ENCODE measurements at regions not wholly inside any gene's neighbourhood (a gene's known extent, or its start where the extent isn't known, plus 50 kb on each side); places are given as distances from the start of the nearest gene placed in this dataset.

GRCh38 chr1:9472386-9473031, 66.8 kb upstream of the SLC25A33 start:
- Histone ChIP-seq H3K14ac (ENCODE audit: insufficient read depth, low read length) (no peak overlapping the region), H2BK15ac (ENCODE audit: low read depth, low read length) (no peak overlapping the region), H2BK12ac (ENCODE audit: insufficient read length, low read depth, low read length) (no peak overlapping the region), H3K79me2 (ENCODE audit: insufficient read depth, low read length) (no peaks in the 10 kb centered on the region), H2AK5ac (ENCODE audit: insufficient read length, low read length) (no peak overlapping the region), H3K9ac (ENCODE audit: extremely low read depth, insufficient read length, low read length) (no peak overlapping the region), H3K23me2 (ENCODE audit: insufficient read length, low read depth, low read length, poor library complexity, severe bottlenecking) (no peaks in the 10 kb centered on the region), H3K4me2 (ENCODE audit: insufficient read depth, insufficient read length, low read length) (no peak overlapping the region), H3K23ac (ENCODE audit: insufficient read length, low read depth, low read length) (no peak overlapping the region), H2BK5ac (ENCODE audit: insufficient read length, low read length) (no peak overlapping the region), H3K27me3 (ENCODE audit: insufficient read depth, low read length) (no peaks in the 10 kb centered on the region; the same call in 1 of the 2 replicates), H4K5ac (ENCODE audit: insufficient read length, low read depth, low read length) (no peak overlapping the region), H2AFZ (ENCODE audit: low read length) (no peak overlapping the region), H2BK120ac (ENCODE audit: low read depth, low read length, poor library complexity, severe bottlenecking) (no peak overlapping the region), H3T11ph (ENCODE audit: low read length) (no peak overlapping the region), H4K8ac (replicated peaks; ENCODE audit: insufficient read length, low read depth, low read length) (no peak overlapping the region), H3K56ac (ENCODE audit: insufficient read length, low read depth, low read length) (no peak overlapping the region), H3K18ac (ENCODE audit: insufficient read length, low read depth, low read length) (peak overlapping the region; percentile 17), H4K20me1 (ENCODE audit: control insufficient read depth, insufficient read depth, insufficient read length) (no peaks in the 10 kb centered on the region), H4K91ac (ENCODE audit: insufficient read length, low read depth, low read length) (no peak overlapping the region), H3K4me1 (ENCODE audit: insufficient read depth, low read length) (no peaks in the 10 kb centered on the region; the same call in 1 of the 2 replicates), H3K9me3 (ENCODE audit: control insufficient read depth, low read depth, low read length) (no peaks in the 10 kb centered on the region), H3K4ac (ENCODE audit: low read depth, low read length) (no peak overlapping the region), H3K79me1 (ENCODE audit: insufficient read depth, low read depth, low read length, poor library complexity, severe bottlenecking) (no peaks in the 10 kb centered on the region), H3K27ac (ENCODE audit: insufficient read length, low read depth, low read length) (no peak overlapping the region), H2BK20ac (ENCODE audit: low read depth, low read length, poor library complexity, severe bottlenecking) (no peak overlapping the region)
- no CpG with 5 or more reads among the region's 13 CpGs for WGBS (ENCODE audit: extremely low coverage, insufficient read length, low lambda C conversion rate)
- no peak for TF ChIP-seq CTCF (conservative IDR thresholded peaks at IDR 0.05)
- Mint-ChIP-seq H3K27me3 (ENCODE audit: low read depth) (peaks cover 14% of the 10 kb centered on the region), H3K27ac (no peak overlapping the region), H3K36me3 (ENCODE audit: insufficient read depth in 1 of 3, low read depth in 3 of 3) (no peaks in the 10 kb centered on the region), H3K4me1 (peaks cover 0 to 7% of the 10 kb centered on the region in 2 experiments; a peak in 1 of 4 replicates), H3K4me3 (no peak overlapping the region), H3K9me3 (no peaks in the 10 kb centered on the region; a peak in 1 of 5 replicates)
- no peak for DNase-seq

Measured in H9 (cell line).